GM18505 (cell line): ENCODE measurements at regions not wholly inside any gene's neighbourhood (a gene's known extent, or its start where the extent isn't known, plus 50 kb on each side); places are given as distances from the start of the nearest gene placed in this dataset.

Experiments
- ATAC-seq: cut with Tn5 transposase; IDR thresholded peaks from one replicate; pipeline ENCODE4 v1.9.1; 2021; ENCODE audit not compliant: unreplicated experiment
- POLR2A ChIP-seq: IDR thresholded peaks from 4 replicates; pipeline ENCODE4 v1.6.1; 2011; ENCODE audit warnings: borderline replicate concordance; ENCODE audit not compliant: insufficient read depth, insufficient read length; ENCODE audit errors: extremely low read depth

GRCh38 chr7:24406053-24406788 is 122.2 kb downstream of the NPY start:
- TF ChIP-seq POLR2A = no peak
- no peak for ATAC-seq

- no peak for TF ChIP-seq POLR2A
- no peak for ATAC-seq
These were observed 122.9 kb downstream of the NPY start for GRCh38 chr7:24406789-24407299.

GRCh38 chr7:24407965-24408364 is 124.0 kb downstream of the NPY start:
- TF ChIP-seq POLR2A = no peak
- ATAC-seq = no peak

- ATAC-seq = no peak
- TF ChIP-seq POLR2A = no peak
These were observed 124.9 kb downstream of the NPY start for GRCh38 chr7:24408798-24409430.

GRCh38 chr7:24409431-24410024 is 125.5 kb downstream of the NPY start:
- TF ChIP-seq POLR2A = no peak
- ATAC-seq = no peak

GRCh38 chr7:24411226-24411625 is 127.2 kb downstream of the NPY start:
- TF ChIP-seq POLR2A = no peak
- ATAC-seq = no peak

- ATAC-seq = no peak
- no peak for TF ChIP-seq POLR2A
These were observed 133.6 kb downstream of the NPY start for GRCh38 chr7:24417526-24418120.

- no peak for ATAC-seq
- TF ChIP-seq POLR2A = no peak
These were observed 135.1 kb downstream of the NPY start for GRCh38 chr7:24419077-24419476.

GRCh38 chr7:24419511-24419910 is 135.5 kb downstream of the NPY start:
- TF ChIP-seq POLR2A = no peak
- no peak for ATAC-seq

- TF ChIP-seq POLR2A = no peak
- ATAC-seq = no peak
These were observed 138.5 kb downstream of the NPY start for GRCh38 chr7:24422441-24423010.

- TF ChIP-seq POLR2A = no peak
- ATAC-seq = no peak
These were observed 141.7 kb downstream of the NPY start for GRCh38 chr7:24425664-24426063.

GRCh38 chr7:24427048-24427447 is 143.1 kb downstream of the NPY start:
- TF ChIP-seq POLR2A = no peak
- no peak for ATAC-seq

GRCh38 chr7:24428676-24429075 is 144.6 kb upstream of the PALS2 start:
- no peak for TF ChIP-seq POLR2A
- no peak for ATAC-seq
